ENCODE measurements at regions not wholly inside any gene's neighbourhood (a gene's known extent, or its start where the extent isn't known, plus 50 kb on each side); places are given as distances from the start of the nearest gene placed in this dataset.

GRCh38 chr20:62581806-62582205 lies 60.5 kb upstream of the SLCO4A1 start:
- TF ChIP-seq POLR2A (IDR thresholded peaks at IDR 0.05) (no peak), CTCF (IDR thresholded peaks at IDR 0.05) (no peak)
